ENCODE measurements at regions not wholly inside any gene's neighbourhood (a gene's known extent, or its start where the extent isn't known, plus 50 kb on each side); places are given as distances from the start of the nearest gene placed in this dataset.
"Not testable (repeated sequence)": the region's sequence is repeated elsewhere in the genome, so short reads cannot be mapped to it uniquely, and the experiment has no call there.

- TF ChIP-seq CTCF, POLR2A (IDR thresholded peaks at IDR 0.05): not testable (repeated sequence)
These were observed 79.0 kb upstream of the KCNAB1 start for GRCh38 chr3:156041216-156041841.

All from heart left ventricle (tissue), 13 donors.